Keratinocyte (primary cell): ENCODE measurements at regions not wholly inside any gene's neighbourhood (a gene's known extent, or its start where the extent isn't known, plus 50 kb on each side); places are given as distances from the start of the nearest gene placed in this dataset.

Experiments
- DNase-seq: peaks from one replicate; pipeline ENCODE4 v3.0.0-alpha.2; 2011; ENCODE audit warnings: low read depth, missing footprints, low spot score
- FAIRE-seq: peaks from 2 replicates; lab custom pipeline; 2011; peaks lifted over from hg19 to GRCh38; lab: Jason Lieb, UNC
- H2AFZ ChIP-seq: 2 replicates; pipeline ENCODE4 v1.6.0; 2012; ENCODE audit warnings: low read length, control low read depth, inconsistent platforms; ENCODE audit not compliant: control insufficient read depth
- H3K27ac ChIP-seq: 2 replicates; pipeline ENCODE4 v1.5.1; 2011; ENCODE audit warnings: low read length; ENCODE audit not compliant: control insufficient read depth, insufficient read depth
- H3K27me3 ChIP-seq: 3 replicates; pipeline ENCODE4 v1.6.0; 2011; ENCODE audit warnings: low read length; ENCODE audit not compliant: control insufficient read depth, insufficient read depth; ENCODE audit errors: extremely low read depth
- H3K36me3 ChIP-seq, 2 experiments: 2 replicates in 1 of 2; 3 replicates in 1 of 2; pipeline ENCODE4 v1.5.1; 2011; ENCODE audit warnings: low read length in 2 of 2, mild to moderate bottlenecking in 1 of 2; ENCODE audit not compliant: control insufficient read depth in 2 of 2, insufficient read depth in 2 of 2; ENCODE audit errors: extremely low read depth in 1 of 2
- H3K4me1 ChIP-seq: 3 replicates; pipeline ENCODE4 v1.5.1; 2011; ENCODE audit warnings: low read length; ENCODE audit not compliant: control insufficient read depth, insufficient read depth; ENCODE audit errors: extremely low read depth
- H3K4me2 ChIP-seq: 3 replicates; pipeline ENCODE4 v1.6.0; 2011; ENCODE audit warnings: low read depth, low read length; ENCODE audit not compliant: control insufficient read depth, insufficient read depth; ENCODE audit errors: extremely low read depth
- H3K4me3 ChIP-seq, 3 experiments: fragments of 200-600 bp in 1 of 3; sonication (generic) in 1 of 3; 2 replicates in 2 of 3; 3 replicates in 1 of 3; pipeline ENCODE4 v1.5.1; 2011 to 2016; ENCODE audit warnings: low read length in 3 of 3, mild to moderate bottlenecking in 3 of 3, control low read depth in 2 of 3, inconsistent platforms in 1 of 3, low read depth in 1 of 3, mixed read lengths in 1 of 3, mixed run types in 1 of 3, moderate library complexity in 1 of 3; ENCODE audit not compliant: control insufficient read depth in 2 of 3, insufficient read depth in 2 of 3; ENCODE audit errors: extremely low read depth in 1 of 3
- H3K79me2 ChIP-seq: 2 replicates; pipeline ENCODE4 v1.6.0; 2012; ENCODE audit warnings: low read length; ENCODE audit not compliant: control insufficient read depth, insufficient read depth
- H3K9ac ChIP-seq: 3 replicates; pipeline ENCODE4 v1.6.0; 2011; ENCODE audit warnings: low read length; ENCODE audit not compliant: control insufficient read depth, insufficient read depth; ENCODE audit errors: extremely low read depth
- H3K9me1 ChIP-seq: 3 replicates; pipeline ENCODE4 v1.6.0; 2011; ENCODE audit warnings: low read length; ENCODE audit not compliant: control insufficient read depth, insufficient read depth; ENCODE audit errors: extremely low read depth
- H3K9me3 ChIP-seq: 2 replicates; pipeline ENCODE4 v1.5.1; 2012; ENCODE audit warnings: low read depth, low read length; ENCODE audit not compliant: control insufficient read depth
- H4K20me1 ChIP-seq: 3 replicates; pipeline ENCODE4 v1.6.0; 2011; ENCODE audit warnings: low read length; ENCODE audit not compliant: control insufficient read depth, insufficient read depth; ENCODE audit errors: extremely low read depth
- EZH2 ChIP-seq: IDR thresholded peaks from one replicate; pipeline ENCODE4 v1.6.1; 2012; ENCODE audit warnings: inconsistent platforms, mild to moderate bottlenecking, low read length, moderate library complexity
- dilution Hi-C: fragments of 300-500 bp; cut with MboI; formaldehyde crosslinking; loops from one replicate; pipeline ENCODE4 v1.7.0; 2020; ENCODE audit warnings: low sequenced_read_pairs; ENCODE audit not compliant: extremely low pct_ligation_motif_present
- TF ChIP-seq, protein P1 (sequence below), 3 experiments: IDR thresholded peaks in 1 of 3; conservative IDR thresholded peaks in 1 of 3; optimal IDR thresholded peaks in 1 of 3; 2 replicates in 2 of 3; 3 replicates in 1 of 3; pipeline versions ENCODE3 to v1.5.1; 2011; ENCODE audit warnings: low read length in 3 of 3, mild to moderate bottlenecking in 3 of 3, moderate library complexity in 2 of 3, control low read depth in 1 of 3, inconsistent platforms in 1 of 3; ENCODE audit not compliant: insufficient read depth in 2 of 3; ENCODE audit errors: extremely low read depth in 1 of 3

DNA sequence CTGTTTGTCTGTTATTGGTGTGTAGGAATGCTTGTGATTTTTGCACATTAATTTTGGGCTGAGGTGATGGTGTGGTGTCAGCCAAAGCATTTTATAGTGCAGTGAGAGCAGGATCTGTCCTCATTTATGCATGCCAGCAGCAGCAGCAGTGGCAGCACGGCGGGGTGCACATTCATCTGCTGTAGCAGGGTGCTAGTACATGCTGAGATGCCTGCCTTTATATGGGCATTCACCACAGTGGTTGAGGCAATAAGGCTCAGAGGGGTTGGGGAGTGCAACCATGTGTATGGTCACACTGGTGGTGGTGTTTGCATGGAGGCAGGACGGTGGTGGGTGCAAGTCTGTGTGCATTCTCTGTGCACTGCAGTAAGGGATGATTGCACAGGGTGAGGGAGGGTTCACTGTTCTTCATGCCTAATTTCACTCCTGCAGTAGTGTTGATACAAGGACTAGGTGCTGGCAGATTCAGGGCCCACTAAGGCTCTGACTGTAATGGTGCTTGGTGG is 129.3 kb upstream of the SYNCRIP start:
- no peaks in the 10 kb centered on the region for H3K4me1 ChIP-seq

DNA sequence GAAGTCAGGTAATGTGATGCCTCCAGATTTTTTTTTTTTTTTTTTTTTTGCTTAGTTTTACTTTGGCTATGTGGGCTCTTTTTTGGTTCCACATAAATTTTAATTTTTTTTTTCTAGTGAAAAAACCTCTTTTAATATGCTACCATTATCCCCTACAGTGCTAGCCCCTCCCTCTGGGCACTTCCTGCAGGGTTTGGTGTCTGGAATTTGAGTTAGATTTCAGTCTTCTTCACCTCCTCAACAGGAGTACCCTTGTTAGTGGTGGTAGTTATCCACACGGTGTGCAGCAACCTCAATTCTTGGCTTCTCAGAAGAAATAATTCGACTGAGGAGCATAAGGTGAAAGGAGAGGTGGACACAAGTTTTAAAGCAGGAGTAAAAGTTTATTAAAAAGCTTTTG is 128.8 kb upstream of the SYNCRIP start:
- no peak for TF ChIP-seq EZH2
- TF ChIP-seq, protein P1, sequence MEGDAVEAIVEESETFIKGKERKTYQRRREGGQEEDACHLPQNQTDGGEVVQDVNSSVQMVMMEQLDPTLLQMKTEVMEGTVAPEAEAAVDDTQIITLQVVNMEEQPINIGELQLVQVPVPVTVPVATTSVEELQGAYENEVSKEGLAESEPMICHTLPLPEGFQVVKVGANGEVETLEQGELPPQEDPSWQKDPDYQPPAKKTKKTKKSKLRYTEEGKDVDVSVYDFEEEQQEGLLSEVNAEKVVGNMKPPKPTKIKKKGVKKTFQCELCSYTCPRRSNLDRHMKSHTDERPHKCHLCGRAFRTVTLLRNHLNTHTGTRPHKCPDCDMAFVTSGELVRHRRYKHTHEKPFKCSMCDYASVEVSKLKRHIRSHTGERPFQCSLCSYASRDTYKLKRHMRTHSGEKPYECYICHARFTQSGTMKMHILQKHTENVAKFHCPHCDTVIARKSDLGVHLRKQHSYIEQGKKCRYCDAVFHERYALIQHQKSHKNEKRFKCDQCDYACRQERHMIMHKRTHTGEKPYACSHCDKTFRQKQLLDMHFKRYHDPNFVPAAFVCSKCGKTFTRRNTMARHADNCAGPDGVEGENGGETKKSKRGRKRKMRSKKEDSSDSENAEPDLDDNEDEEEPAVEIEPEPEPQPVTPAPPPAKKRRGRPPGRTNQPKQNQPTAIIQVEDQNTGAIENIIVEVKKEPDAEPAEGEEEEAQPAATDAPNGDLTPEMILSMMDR (optimal IDR thresholded peaks at IDR 0.05 in 1 of 3, IDR thresholded peaks at IDR 0.05 in 1 of 3, conservative IDR thresholded peaks at IDR 0.05 in 1 of 3; ENCODE audit: extremely low read depth in 1 of 3, insufficient read depth in 2 of 3, low read length in 3 of 3), result no peak
- no peaks in the 10 kb centered on the region for H4K20me1 ChIP-seq
- H3K9ac ChIP-seq, result no peak overlapping the region
- H2AFZ ChIP-seq, result no peak overlapping the region
- H3K4me3 ChIP-seq, result no peak overlapping the region
- no peaks in the 10 kb centered on the region for H3K79me2 ChIP-seq
- H3K9me1 ChIP-seq, result no peaks in the 10 kb centered on the region
- DNase-seq (no peak), FAIRE-seq (no peak)
- H3K36me3 ChIP-seq, result no peaks in the 10 kb centered on the region
- no peaks in the 10 kb centered on the region for H3K9me3 ChIP-seq
- no peak overlapping the region for H3K27ac ChIP-seq
- dilution Hi-C loops, result no loop called here
- no peaks in the 10 kb centered on the region for H3K27me3 ChIP-seq
- no peaks in the 10 kb centered on the region for H3K4me1 ChIP-seq
- no peak overlapping the region for H3K4me2 ChIP-seq

More for the DNA sequence above, 129.3 kb upstream of the SYNCRIP start:
- Histone ChIP-seq H4K20me1 (no peaks in the 10 kb centered on the region), H3K27me3 (no peaks in the 10 kb centered on the region), H3K9me3 (no peaks in the 10 kb centered on the region), H3K27ac (no peak overlapping the region), H2AFZ (no peak overlapping the region), H3K79me2 (no peaks in the 10 kb centered on the region), H3K4me3 (no peak overlapping the region), H3K9me1 (no peaks in the 10 kb centered on the region), H3K36me3 (no peaks in the 10 kb centered on the region), H3K9ac (no peak overlapping the region), H3K4me2 (no peak overlapping the region)
- DNase-seq, result no peak
- no peak for FAIRE-seq
- no peak for TF ChIP-seq EZH2
- TF ChIP-seq, protein P1 (optimal IDR thresholded peaks at IDR 0.05 in 1 of 3, IDR thresholded peaks at IDR 0.05 in 1 of 3, conservative IDR thresholded peaks at IDR 0.05 in 1 of 3; ENCODE audit: extremely low read depth in 1 of 3, insufficient read depth in 2 of 3, low read length in 3 of 3), result no peak
- dilution Hi-C loops, result no loop called here
